ENCODE measurements at regions not wholly inside any gene's neighbourhood (a gene's known extent, or its start where the extent isn't known, plus 50 kb on each side); places are given as distances from the start of the nearest gene placed in this dataset.
"Not testable (repeated sequence)": the region's sequence is repeated elsewhere in the genome, so short reads cannot be mapped to it uniquely, and the experiment has no call there.

GRCh38 chr6:99668036-99668705 lies 61.5 kb downstream of the PRDM13 start:
- no peak for TF ChIP-seq CTCF (IDR thresholded peaks at IDR 0.05; ENCODE audit: unreplicated experiment)
- no peak overlapping the region for H3K4me3 Mint-ChIP-seq (ENCODE audit: unreplicated experiment)
- no peaks in the 10 kb centered on the region for H3K36me3 Mint-ChIP-seq (ENCODE audit: low read depth, unreplicated experiment)
- H3K27ac Mint-ChIP-seq (ENCODE audit: unreplicated experiment), result no peak overlapping the region
- no peak for DNase-seq (ENCODE audit: low spot score)
- no peaks in the 10 kb centered on the region for H3K4me1 Mint-ChIP-seq (ENCODE audit: unreplicated experiment)
- peaks cover 5% of the 10 kb centered on the region for H3K27me3 Mint-ChIP-seq (ENCODE audit: unreplicated experiment)
- H3K9me3 Mint-ChIP-seq (ENCODE audit: unreplicated experiment), result no peaks in the 10 kb centered on the region

GRCh38 chr6:99689916-99690685 lies 83.5 kb downstream of the PRDM13 start:
- no peaks in the 10 kb centered on the region for H3K4me1 Mint-ChIP-seq (ENCODE audit: unreplicated experiment)
- no peak overlapping the region for H3K4me3 Mint-ChIP-seq (ENCODE audit: unreplicated experiment)
- no peaks in the 10 kb centered on the region for H3K36me3 Mint-ChIP-seq (ENCODE audit: low read depth, unreplicated experiment)

GRCh38 chr6:99702287-99702686 lies 95.7 kb downstream of the PRDM13 start:
- H3K4me1 Mint-ChIP-seq (ENCODE audit: unreplicated experiment); H3K36me3 Mint-ChIP-seq (ENCODE audit: low read depth, unreplicated experiment); H3K27me3 Mint-ChIP-seq (ENCODE audit: unreplicated experiment); H3K9me3 Mint-ChIP-seq (ENCODE audit: unreplicated experiment); H3K27ac Mint-ChIP-seq (ENCODE audit: unreplicated experiment); DNase-seq (ENCODE audit: low spot score); H3K4me3 Mint-ChIP-seq (ENCODE audit: unreplicated experiment): not testable (repeated sequence)

More at GRCh38 chr6:99689916-99690685, 83.5 kb downstream of the PRDM13 start:
- no peaks in the 10 kb centered on the region for H3K9me3 Mint-ChIP-seq (ENCODE audit: unreplicated experiment)
- TF ChIP-seq CTCF (IDR thresholded peaks at IDR 0.05; ENCODE audit: unreplicated experiment), result no peak
- peaks cover 2% of the 10 kb centered on the region for H3K27me3 Mint-ChIP-seq (ENCODE audit: unreplicated experiment)
- no peak for DNase-seq (ENCODE audit: low spot score)
- no peak overlapping the region for H3K27ac Mint-ChIP-seq (ENCODE audit: unreplicated experiment)

DNA sequence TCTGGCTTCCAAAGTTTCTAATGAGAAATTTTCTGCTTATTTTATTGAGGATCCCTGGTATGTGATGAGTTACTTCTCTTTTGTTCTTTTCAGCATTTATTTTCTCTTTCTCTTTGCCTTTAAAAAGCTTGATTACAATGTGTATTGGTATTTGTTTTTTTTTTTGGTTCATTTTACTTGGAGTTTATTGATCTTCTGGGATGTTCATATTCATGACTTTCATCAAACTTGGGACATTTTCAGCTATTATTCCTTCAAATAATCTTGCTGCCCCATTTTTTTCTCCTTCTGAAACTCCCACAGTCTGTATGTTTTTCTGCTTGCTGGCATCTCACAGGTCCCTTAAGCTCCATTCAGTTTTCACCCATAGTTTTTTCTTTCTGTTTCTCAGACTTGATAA lies 102.4 kb downstream of the PRDM13 start:
- no peak for TF ChIP-seq CTCF (IDR thresholded peaks at IDR 0.05; ENCODE audit: unreplicated experiment)
- H3K36me3 Mint-ChIP-seq (ENCODE audit: low read depth, unreplicated experiment), result no peaks in the 10 kb centered on the region
- no peaks in the 10 kb centered on the region for H3K27me3 Mint-ChIP-seq (ENCODE audit: unreplicated experiment)
- H3K4me1 Mint-ChIP-seq (ENCODE audit: unreplicated experiment), result no peaks in the 10 kb centered on the region
- H3K4me3 Mint-ChIP-seq (ENCODE audit: unreplicated experiment), result no peak overlapping the region
- no peak overlapping the region for H3K27ac Mint-ChIP-seq (ENCODE audit: unreplicated experiment)
- DNase-seq (ENCODE audit: low spot score), result no peak
- no peaks in the 10 kb centered on the region for H3K9me3 Mint-ChIP-seq (ENCODE audit: unreplicated experiment)

DNA sequence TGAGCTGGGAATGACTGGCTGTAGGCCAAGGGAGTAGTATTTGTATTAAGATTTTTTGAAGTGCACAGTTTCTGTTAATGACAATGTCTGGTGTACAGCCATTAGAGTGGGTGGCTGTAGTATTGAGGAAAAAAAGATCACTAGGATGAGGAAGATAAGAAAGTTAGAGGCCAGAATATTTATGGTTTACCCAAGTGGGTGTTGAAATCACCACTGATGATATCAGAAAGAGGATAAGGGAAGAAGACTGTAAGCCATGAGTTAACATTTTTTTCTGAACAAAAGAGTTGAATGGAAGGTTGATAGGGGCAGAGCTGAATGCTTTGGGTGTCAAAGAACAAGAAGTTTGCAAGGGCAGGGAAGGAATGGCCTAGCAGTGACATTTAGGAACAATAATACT lies 104.7 kb downstream of the PRDM13 start:
- TF ChIP-seq CTCF (IDR thresholded peaks at IDR 0.05; ENCODE audit: unreplicated experiment), result no peak
- Mint-ChIP-seq H3K27ac (ENCODE audit: unreplicated experiment) (no peak overlapping the region), H3K36me3 (ENCODE audit: low read depth, unreplicated experiment) (no peaks in the 10 kb centered on the region), H3K9me3 (ENCODE audit: unreplicated experiment) (no peaks in the 10 kb centered on the region), H3K4me1 (ENCODE audit: unreplicated experiment) (no peaks in the 10 kb centered on the region), H3K4me3 (ENCODE audit: unreplicated experiment) (no peak overlapping the region), H3K27me3 (ENCODE audit: unreplicated experiment) (no peaks in the 10 kb centered on the region)
- no peak for DNase-seq (ENCODE audit: low spot score)
